ENCODE measurements at regions not wholly inside any gene's neighbourhood (a gene's known extent, or its start where the extent isn't known, plus 50 kb on each side); places are given as distances from the start of the nearest gene placed in this dataset.

- no peak overlapping the region for H2BK120ac ChIP-seq (replicated peaks; ENCODE audit: low read depth, low read length)
- no peaks in the 10 kb centered on the region for H3K9me3 ChIP-seq (ENCODE audit: insufficient read depth in 2 of 2, low read depth in 1 of 2, low read length in 1 of 2)
- no peak overlapping the region for H2BK15ac ChIP-seq (ENCODE audit: low read length)
- no peak overlapping the region for H4K91ac ChIP-seq (replicated peaks; ENCODE audit: insufficient read length, low read length)
- no peak overlapping the region for H3K14ac ChIP-seq (ENCODE audit: insufficient read length)
- 96% methylated on average over 3 of the region's 3 CpGs; no CpG with 5 or more reads in 1 of the 2 experiments for WGBS, 2 experiments (ENCODE audit: extremely low coverage in 1 of 2, insufficient coverage in 1 of 2, insufficient read length in 1 of 2, insufficient replicate concordance in 2 of 2, low coverage in 1 of 2, low lambda C conversion rate in 2 of 2, missing lambda C conversion rate in 1 of 2)
- CTCF ChIA-PET (ENCODE audit: partially characterized antibody), result no interaction called here
- H3K4ac ChIP-seq (replicated peaks; ENCODE audit: insufficient read length, low read depth, low read length), result no peak overlapping the region
- POLR2A ChIA-PET (ENCODE audit: partially characterized antibody), result no interaction called here
- no peak overlapping the region for H3K27ac ChIP-seq (ENCODE audit: low read depth, low read length)
- FAIRE-seq (peak; percentile 28), DNase-seq (ENCODE audit: low read depth in 1 of 2, low spot score in 2 of 2) (no peak)
- H2BK12ac ChIP-seq (ENCODE audit: low read depth, low read length), result no peak overlapping the region
- no peak overlapping the region for H3K23ac ChIP-seq (ENCODE audit: insufficient read length)
- no peaks in the 10 kb centered on the region for H3K79me2 ChIP-seq (ENCODE audit: control insufficient read depth in 1 of 2, insufficient read depth in 2 of 2, low read length in 2 of 2)
- H2BK5ac ChIP-seq (ENCODE audit: low read depth, low read length), result no peak overlapping the region
- H3K56ac ChIP-seq (replicated peaks; ENCODE audit: insufficient read length, low read depth, low read length), result no peak overlapping the region
- no peak for TF ChIP-seq EP300 (IDR thresholded peaks at IDR 0.05; ENCODE audit: borderline replicate concordance in 1 of 2, low read depth in 2 of 2, low read length in 2 of 2)
- TF ChIP-seq SP4 (IDR thresholded peaks at IDR 0.05; ENCODE audit: low read length), result no peak
- no peak for TF ChIP-seq RFX5 (IDR thresholded peaks at IDR 0.05; ENCODE audit: borderline replicate concordance, low read depth, low read length)
- no peak overlapping the region for H2AK5ac ChIP-seq (ENCODE audit: low read depth, low read length)
- no peak overlapping the region for H3K4me3 ChIP-seq (ENCODE audit: extremely low read depth in 1 of 4, insufficient read depth in 2 of 4, low read depth in 3 of 4, low read length in 4 of 4)
- no peaks in the 10 kb centered on the region for H3K36me3 ChIP-seq (ENCODE audit: control insufficient read depth in 2 of 4, insufficient read depth in 4 of 4, low read length in 3 of 4)
- H3K4me2 ChIP-seq (ENCODE audit: insufficient read depth in 1 of 2, low read depth in 2 of 2, low read length in 2 of 2), result no peak overlapping the region
- H3K27me3 ChIP-seq (replicated peaks in 1 of 4; ENCODE audit: control insufficient read depth in 3 of 4, extremely low read depth in 1 of 4, insufficient read depth in 3 of 4, low read length in 3 of 4), result no peaks in the 10 kb centered on the region; a peak in 1 of 7 replicates
- no peak overlapping the region for H3K9ac ChIP-seq (replicated peaks in 1 of 4; ENCODE audit: extremely low read depth in 1 of 4, low read depth in 3 of 4, low read length in 3 of 4)
- no peak overlapping the region for H2AFZ ChIP-seq (ENCODE audit: low read length)
- no peaks in the 10 kb centered on the region for H4K20me1 ChIP-seq (replicated peaks in 1 of 2; ENCODE audit: control insufficient read depth in 1 of 2, insufficient read depth in 2 of 2, low read length in 2 of 2)
- H3K18ac ChIP-seq (ENCODE audit: extremely low read depth, low read length), result no peak overlapping the region
- no peaks in the 10 kb centered on the region for H3K23me2 ChIP-seq (ENCODE audit: low read depth, low read length)
- H2BK20ac ChIP-seq (ENCODE audit: low read length), result no peak overlapping the region
- H3K79me1 ChIP-seq (ENCODE audit: low read depth, low read length), result no peaks in the 10 kb centered on the region
- no peak overlapping the region for H4K8ac ChIP-seq (ENCODE audit: extremely low read depth, insufficient read depth, low read length)
- no peaks in the 10 kb centered on the region for H3K4me1 ChIP-seq (replicated peaks in 1 of 4; ENCODE audit: control insufficient read depth in 3 of 4, insufficient read depth in 4 of 4, low read length in 3 of 4)
- no peak overlapping the region for H4K5ac ChIP-seq (ENCODE audit: insufficient read length, low read depth, low read length)
These were observed 110.7 kb upstream of the ZNF507 start for GRCh38 chr19:32234663-32235217.
